MM.1S (cell line): ENCODE measurements at regions not wholly inside any gene's neighbourhood (a gene's known extent, or its start where the extent isn't known, plus 50 kb on each side); places are given as distances from the start of the nearest gene placed in this dataset.

Experiments used
- DNase-seq: peaks from one replicate; pipeline ENCODE4 v3.0.0-alpha.2; 2015
- H2AFZ ChIP-seq: fragments of 300-600 bp; sonication (generic); 2 replicates; pipeline ENCODE4 v1.6.0; 2016; ENCODE audit warnings: antibody characterized with exemption, low read length
- H3F3A ChIP-seq: fragments of 300-600 bp; sonication (generic); 2 replicates; pipeline ENCODE4 v1.6.1; 2016; ENCODE audit warnings: mild to moderate bottlenecking, antibody characterized with exemption, low read length, moderate library complexity, mixed read lengths; ENCODE audit not compliant: insufficient read depth
- H3K27ac ChIP-seq: fragments of 300-600 bp; sonication (generic); 2 replicates; pipeline ENCODE4 v1.5.1; 2016; ENCODE audit warnings: mild to moderate bottlenecking, low read length
- H3K27me3 ChIP-seq: fragments of 300-600 bp; sonication (generic); replicated peaks from 2 replicates; pipeline ENCODE4 v1.6.0; 2016; ENCODE audit warnings: low read length; ENCODE audit not compliant: insufficient read depth
- H3K36me3 ChIP-seq: fragments of 300-600 bp; sonication (generic); replicated peaks from 2 replicates; pipeline ENCODE4 v1.6.1; 2016; ENCODE audit warnings: mild to moderate bottlenecking, low read length, mixed read lengths; ENCODE audit not compliant: insufficient read depth
- H3K4me1 ChIP-seq: fragments of 300-600 bp; sonication (generic); 2 replicates; pipeline ENCODE4 v1.6.1; 2016; ENCODE audit warnings: low read length, mixed read lengths
- H3K4me2 ChIP-seq: fragments of 300-600 bp; sonication (generic); 2 replicates; pipeline ENCODE4 v1.6.0; 2016; ENCODE audit warnings: low read depth, low read length
- H3K4me3 ChIP-seq: fragments of 300-600 bp; sonication (generic); 2 replicates; pipeline ENCODE4 v1.5.1; 2016; ENCODE audit warnings: low read length, mixed read lengths
- H3K79me2 ChIP-seq: fragments of 300-600 bp; sonication (generic); 2 replicates; pipeline ENCODE4 v1.6.1; 2016; ENCODE audit warnings: mixed run types, low read length, mixed read lengths
- H3K9ac ChIP-seq: fragments of 300-600 bp; sonication (generic); 2 replicates; pipeline ENCODE4 v1.6.1; 2016; ENCODE audit warnings: low read length, mixed read lengths
- H3K9me2 ChIP-seq: fragments of 300-600 bp; sonication (generic); replicated peaks from 2 replicates; pipeline ENCODE4 v1.6.1; 2016; ENCODE audit warnings: mild to moderate bottlenecking, low read length, mixed read lengths; ENCODE audit not compliant: insufficient read depth
- H3K9me3 ChIP-seq: fragments of 300-600 bp; sonication (generic); replicated peaks from 2 replicates; pipeline ENCODE4 v1.6.1; 2016; ENCODE audit warnings: mild to moderate bottlenecking, low read length, mixed read lengths; ENCODE audit not compliant: insufficient read depth
- H4K20me1 ChIP-seq: fragments of 300-600 bp; sonication (generic); 2 replicates; pipeline ENCODE4 v1.6.1; 2016; ENCODE audit warnings: mild to moderate bottlenecking, low read length, moderate library complexity, mixed read lengths; ENCODE audit not compliant: insufficient read depth
- CTCF ChIP-seq: fragments of 300-600 bp; sonication (generic); IDR thresholded peaks from 2 replicates; pipeline ENCODE4 v1.5.1; 2016; ENCODE audit warnings: antibody characterized with exemption, low read length, mixed read lengths
- EZH2 ChIP-seq: fragments of 300-600 bp; sonication (generic); optimal IDR thresholded peaks from 2 replicates; pipeline ENCODE3; 2017; ENCODE audit warnings: low read depth, mild to moderate bottlenecking, antibody characterized with exemption, low read length, mixed read lengths
- EZH2phosphoT487 ChIP-seq: fragments of 300-600 bp; sonication (generic); IDR thresholded peaks from 2 replicates; pipeline ENCODE4 v1.6.1; 2018; ENCODE audit warnings: antibody characterized with exemption, low read length

- Histone ChIP-seq H4K20me1 (no peaks in the 10 kb centered on the region), H3K9me2 (no peaks in the 10 kb centered on the region), H3F3A (no peaks in the 10 kb centered on the region), H3K9me3 (no peaks in the 10 kb centered on the region), H3K4me3 (no peak overlapping the region), H3K4me1 (no peaks in the 10 kb centered on the region), H2AFZ (no peak overlapping the region), H3K79me2 (no peaks in the 10 kb centered on the region), H3K36me3 (no peaks in the 10 kb centered on the region), H3K4me2 (no peak overlapping the region), H3K27ac (no peak overlapping the region), H3K9ac (no peak overlapping the region), H3K27me3 (no peaks in the 10 kb centered on the region)
- TF ChIP-seq EZH2 (no peak), EZH2phosphoT487 (no peak), CTCF (no peak)
- DNase-seq = no peak
Measured at GRCh38 chr10:130994845-130995244, 316.7 kb downstream of the TCERG1L start.

DNA sequence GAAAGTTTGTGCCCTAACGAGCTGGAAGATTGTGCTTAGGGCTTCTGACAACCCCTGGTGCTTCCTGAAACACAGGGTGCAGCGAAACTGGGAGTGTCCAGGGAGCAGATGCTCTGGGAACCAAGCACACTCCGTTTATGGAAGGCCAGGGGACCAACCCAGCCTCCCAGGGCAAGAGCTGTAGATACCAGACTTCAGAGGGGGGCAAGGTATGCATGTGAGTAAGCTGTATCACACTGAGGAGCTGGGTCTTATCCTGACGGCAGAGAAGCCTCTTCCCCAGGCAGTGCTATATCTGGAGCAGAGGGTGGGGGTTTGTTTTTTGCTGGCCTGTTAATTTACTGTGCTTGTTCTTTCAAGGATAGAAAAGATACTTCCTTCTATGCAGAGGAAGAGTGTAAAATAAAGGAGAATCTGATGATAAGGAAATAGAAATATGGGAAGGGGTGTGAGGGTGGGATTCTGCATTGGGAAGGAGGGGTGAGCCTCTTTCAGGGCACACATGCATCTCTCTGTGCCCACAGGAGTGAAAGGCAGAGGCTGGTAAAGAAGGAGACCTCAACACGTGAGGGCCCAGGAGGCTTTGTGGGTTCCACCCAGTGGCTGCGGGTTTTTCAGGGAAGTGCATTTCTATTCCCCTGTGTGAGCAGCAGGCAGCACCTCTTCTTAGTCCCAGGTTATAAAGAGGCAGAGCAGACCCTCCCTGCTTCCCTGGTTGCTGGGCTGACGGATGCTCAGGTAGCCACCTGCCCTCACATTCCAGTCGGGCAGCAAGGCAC is 314.1 kb downstream of the TCERG1L start:
- Histone ChIP-seq H3K4me3 (no peak overlapping the region), H3K4me2 (no peak overlapping the region)

GRCh38 chr10:130998046-130998435 is 313.5 kb downstream of the TCERG1L start:
- Histone ChIP-seq H3K27me3 (no peaks in the 10 kb centered on the region), H3K4me2 (no peak overlapping the region), H3K4me3 (no peak overlapping the region), H3K9ac (no peak overlapping the region), H2AFZ (no peak overlapping the region), H4K20me1 (no peaks in the 10 kb centered on the region), H3K4me1 (no peaks in the 10 kb centered on the region), H3K9me3 (no peaks in the 10 kb centered on the region), H3K9me2 (no peaks in the 10 kb centered on the region), H3K27ac (no peak overlapping the region), H3K36me3 (no peaks in the 10 kb centered on the region), H3F3A (no peaks in the 10 kb centered on the region), H3K79me2 (no peaks in the 10 kb centered on the region)
- TF ChIP-seq CTCF = no peak
- no peak for TF ChIP-seq EZH2
- TF ChIP-seq EZH2phosphoT487 = no peak
- no peak for DNase-seq

More for the DNA sequence above, 314.1 kb downstream of the TCERG1L start:
- H3K9me3 ChIP-seq = no peaks in the 10 kb centered on the region
- no peaks in the 10 kb centered on the region for H3K4me1 ChIP-seq
- H4K20me1 ChIP-seq = no peaks in the 10 kb centered on the region
- no peak overlapping the region for H3K9ac ChIP-seq
- no peaks in the 10 kb centered on the region for H3K9me2 ChIP-seq
- no peaks in the 10 kb centered on the region for H3K27me3 ChIP-seq
- H3K79me2 ChIP-seq = no peaks in the 10 kb centered on the region
- H2AFZ ChIP-seq = no peak overlapping the region
- no peak overlapping the region for H3K27ac ChIP-seq
- TF ChIP-seq CTCF (no peak), EZH2phosphoT487 (no peak), EZH2 (no peak)
- no peaks in the 10 kb centered on the region for H3K36me3 ChIP-seq
- H3F3A ChIP-seq = no peaks in the 10 kb centered on the region
- no peak for DNase-seq
